Type B pancreatic cell (in vitro differentiated cells): ENCODE measurements at regions not wholly inside any gene's neighbourhood (a gene's known extent, or its start where the extent isn't known, plus 50 kb on each side); places are given as distances from the start of the nearest gene placed in this dataset.

Source experiments
- DNase-seq: peaks from one replicate; pipeline ENCODE4 v3.0.0; 2021; ENCODE audit warnings: mixed read lengths; ENCODE audit not compliant: unreplicated experiment; ENCODE audit errors: extremely low spot score
- H3K27ac Mint-ChIP-seq: 2 replicates; pipeline ENCODE4 v1.8.0; 2021; ENCODE audit warnings: mild to moderate bottlenecking, mixed read lengths
- H3K27me3 Mint-ChIP-seq: 2 replicates; pipeline ENCODE4 v1.8.0; 2021; ENCODE audit warnings: mixed read lengths
- H3K36me3 Mint-ChIP-seq: 2 replicates; pipeline ENCODE4 v1.8.0; 2021; ENCODE audit warnings: mixed read lengths
- H3K4me1 Mint-ChIP-seq: one replicate; pipeline ENCODE4 v1.8.0; 2021; ENCODE audit warnings: mixed read lengths; ENCODE audit not compliant: unreplicated experiment
- H3K4me3 Mint-ChIP-seq: 2 replicates; pipeline ENCODE4 v1.8.0; 2021; ENCODE audit warnings: mild to moderate bottlenecking, mixed read lengths
- H3K9me3 Mint-ChIP-seq: 2 replicates; pipeline ENCODE4 v1.8.0; 2021; ENCODE audit warnings: mixed read lengths
- CTCF ChIP-seq: fragments of 200-600 bp; sonication (generic); conservative IDR thresholded peaks from 2 replicates; pipeline ENCODE4 v1.5.0; 2021; ENCODE audit warnings: antibody characterized with exemption, mild to moderate bottlenecking

GRCh38 chr5:17167171-17167891 lies 50.1 kb upstream of the BASP1 start:
- Mint-ChIP-seq H3K4me3 (no peak overlapping the region), H3K4me1 (peaks cover 9% of the 10 kb centered on the region), H3K27me3 (no peaks in the 10 kb centered on the region), H3K27ac (no peak overlapping the region), H3K36me3 (no peaks in the 10 kb centered on the region), H3K9me3 (no peaks in the 10 kb centered on the region)
- no peak for TF ChIP-seq CTCF
- no peak for DNase-seq
